ENCODE measurements at regions not wholly inside any gene's neighbourhood (a gene's known extent, or its start where the extent isn't known, plus 50 kb on each side); places are given as distances from the start of the nearest gene placed in this dataset.
"Not testable (repeated sequence)": the region's sequence is repeated elsewhere in the genome, so short reads cannot be mapped to it uniquely, and the experiment has no call there.

GRCh38 chr2:59326581-59327365 lies 1085.6 kb upstream of the FANCL start:
- H3K27me3 ChIP-seq (replicated peaks in 1 of 2; ENCODE audit: control insufficient read depth in 2 of 2, insufficient read depth in 2 of 2, low read length in 1 of 2); H2AFZ ChIP-seq (ENCODE audit: control insufficient read depth, low read depth, low read length); H3K4me3 ChIP-seq; SMC1A ChIA-PET (ENCODE audit: uncharacterized antibody, unreplicated experiment); POLR2A ChIA-PET; BruUV-seq (replicated peaks); H3K27ac ChIP-seq (ENCODE audit: control insufficient read depth, insufficient read depth); H3K9me3 ChIP-seq (replicated peaks; ENCODE audit: control insufficient read depth, insufficient read depth, low read length); H3K4me2 ChIP-seq (ENCODE audit: control insufficient read depth, insufficient read depth); intact Hi-C loops (cut with micrococcal nuclease; ENCODE audit: unreplicated experiment); in situ Hi-C loops (cut with MboI); H3K9ac ChIP-seq (ENCODE audit: control insufficient read depth, insufficient read depth, low read length); DNase-seq (ENCODE audit: low read depth, low spot score); RAD21 ChIA-PET (ENCODE audit: unreplicated experiment); H3K4me1 ChIP-seq (ENCODE audit: control insufficient read depth, insufficient read depth, low read length); ATAC-seq; H3K36me3 ChIP-seq (ENCODE audit: control insufficient read depth in 2 of 2, insufficient read depth in 2 of 2, low read length in 1 of 2); H3K79me2 ChIP-seq (ENCODE audit: control insufficient read depth, insufficient read depth, low read length); CTCF ChIA-PET; FAIRE-seq; H4K20me1 ChIP-seq (ENCODE audit: control insufficient read depth, insufficient read depth): not testable (repeated sequence)
- 33% methylated on average over 13 of the region's 14 CpGs for WGBS (ENCODE audit: insufficient coverage, insufficient replicate concordance, low lambda C conversion rate, missing lambda C conversion rate)

DNA sequence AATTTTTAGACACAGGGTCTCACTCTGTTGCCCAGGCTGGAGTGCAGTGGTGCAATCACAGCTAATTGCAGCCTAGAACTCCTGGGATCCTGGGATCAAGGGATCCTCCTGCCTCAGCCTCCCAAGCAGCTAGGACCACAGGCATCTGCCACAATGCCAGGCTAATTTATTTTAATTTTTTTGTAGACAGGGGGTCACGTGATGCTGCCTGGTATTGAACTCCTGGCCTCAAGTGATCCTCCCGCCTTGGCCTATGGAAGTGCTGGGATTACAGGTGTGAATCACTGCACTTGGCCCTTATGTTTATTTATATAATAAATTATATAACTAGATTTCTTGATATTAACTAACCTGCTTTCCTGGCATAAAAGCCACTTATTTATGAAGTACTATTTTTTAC lies 1081.7 kb upstream of the FANCL start:
- TF ChIP-seq STAT3 (IDR thresholded peaks at IDR 0.05; ENCODE audit: low read depth, low read length) (no peak), ATF7 (IDR thresholded peaks at IDR 0.05; ENCODE audit: low read depth) (no peak), FOS (IDR thresholded peaks at IDR 0.05; ENCODE audit: borderline replicate concordance, extremely low read depth, insufficient read length) (no peak)

More for the DNA sequence above, 1081.7 kb upstream of the FANCL start:
- Histone ChIP-seq H3K27ac (ENCODE audit: control insufficient read depth, insufficient read depth) (no peak overlapping the region), H3K9me3 (replicated peaks; ENCODE audit: control insufficient read depth, insufficient read depth, low read length) (no peaks in the 10 kb centered on the region), H2AFZ (ENCODE audit: control insufficient read depth, low read depth, low read length) (no peak overlapping the region), H3K4me1 (ENCODE audit: control insufficient read depth, insufficient read depth, low read length) (no peaks in the 10 kb centered on the region), H3K9ac (ENCODE audit: control insufficient read depth, insufficient read depth, low read length) (no peak overlapping the region), H3K79me2 (ENCODE audit: control insufficient read depth, insufficient read depth, low read length) (no peaks in the 10 kb centered on the region), H3K4me3 (no peak overlapping the region), H3K36me3 (ENCODE audit: control insufficient read depth in 2 of 2, insufficient read depth in 2 of 2, low read length in 1 of 2) (no peaks in the 10 kb centered on the region), H4K20me1 (ENCODE audit: control insufficient read depth, insufficient read depth) (no peaks in the 10 kb centered on the region), H3K27me3 (replicated peaks in 1 of 2; ENCODE audit: control insufficient read depth in 2 of 2, insufficient read depth in 2 of 2, low read length in 1 of 2) (no peaks in the 10 kb centered on the region), H3K4me2 (ENCODE audit: control insufficient read depth, insufficient read depth) (no peak overlapping the region)
- intact Hi-C loops (cut with micrococcal nuclease; ENCODE audit: unreplicated experiment) (no loop called here), in situ Hi-C loops (cut with MboI) (no loop called here)
- POLR2A ChIA-PET, result no interaction called here
- 21% methylated on average over 2 of the region's 2 CpGs for WGBS (ENCODE audit: insufficient coverage, insufficient replicate concordance, low lambda C conversion rate, missing lambda C conversion rate)
- no TSS peak for BruUV-seq (replicated peaks)
- SMC1A ChIA-PET (ENCODE audit: uncharacterized antibody, unreplicated experiment), result no interaction called here
- RAD21 ChIA-PET (ENCODE audit: unreplicated experiment), result no interaction called here
- FAIRE-seq (no peak), ATAC-seq (no peak), DNase-seq (ENCODE audit: low read depth, low spot score) (no peak)
- CTCF ChIA-PET, result no interaction called here

All from GM12878 (cell line).